Naive thymus-derived CD4-positive, alpha-beta T cell (primary cell): ENCODE measurements at regions not wholly inside any gene's neighbourhood (a gene's known extent, or its start where the extent isn't known, plus 50 kb on each side); places are given as distances from the start of the nearest gene placed in this dataset.

Experiments
- ATAC-seq: fragments of 150-1000 bp; cut with Tn5 transposase; 2 replicates; pipeline ENCODE4 v1.10.0; 2021; ENCODE audit warnings: mild to moderate bottlenecking, moderate library complexity
- CTCF ChIA-PET: fragments of 350-600 bp; sonication (Branson Sonifier 250); formaldehyde crosslinking; loops from one replicate; lab custom pipeline; 2021; ENCODE audit warnings: antibody characterized with exemption; lab: Charles Lee
- POLR2A ChIA-PET: fragments of 350-600 bp; sonication (Branson Sonifier 250); formaldehyde crosslinking; loops from one replicate; lab custom pipeline; 2021; ENCODE audit warnings: antibody characterized with exemption, inconsistent platforms; lab: Charles Lee
- DNase-seq, 9 donors: peaks; one replicate each; pipeline versions ENCODE4 v3.0.0 to v3.0.0-alpha.2; 2020 to 2022; ENCODE audit warnings: mixed read lengths in 1 of 9
- H3K27ac ChIP-seq: one replicate; pipeline ENCODE4 v1.7.0; 2013; ENCODE audit warnings: mild to moderate bottlenecking, low read depth, low read length, moderate library complexity
- H3K27me3 ChIP-seq, 2 donors: one replicate each; pipeline ENCODE4 v1.7.0; 2013; ENCODE audit warnings: low read length in 2 of 2, mild to moderate bottlenecking in 2 of 2, moderate library complexity in 2 of 2; ENCODE audit not compliant: control insufficient read depth in 2 of 2, insufficient read depth in 2 of 2
- H3K36me3 ChIP-seq, 3 experiments: 1 replicate in 2 of 3; 2 replicates in 1 of 3; pipeline ENCODE4 v1.7.0; 2013; ENCODE audit warnings: low read length in 3 of 3, mild to moderate bottlenecking in 3 of 3, moderate library complexity in 1 of 3; ENCODE audit not compliant: insufficient read depth in 3 of 3, control insufficient read depth in 2 of 3
- H3K4me1 ChIP-seq, 2 donors: one replicate each; pipeline ENCODE4 v1.7.0; 2013; ENCODE audit warnings: low read length in 2 of 2, mild to moderate bottlenecking in 2 of 2, moderate library complexity in 1 of 2; ENCODE audit not compliant: control insufficient read depth in 2 of 2, insufficient read depth in 2 of 2
- H3K4me3 ChIP-seq: 2 replicates; pipeline ENCODE4 v1.7.0; 2013; ENCODE audit warnings: mild to moderate bottlenecking, low read length
- H3K9me3 ChIP-seq, 3 experiments: 1 replicate in 2 of 3; 2 replicates in 1 of 3; pipeline ENCODE4 v1.7.0; 2013; ENCODE audit warnings: low read length in 3 of 3; ENCODE audit not compliant: control insufficient read depth in 2 of 3
- H3K27ac Mint-ChIP-seq, 9 donors: one replicate each; pipeline ENCODE4 v1.8.0; 2020 to 2022; ENCODE audit warnings: mixed read lengths in 9 of 9, mild to moderate bottlenecking in 8 of 9, moderate library complexity in 5 of 9, inconsistent platforms in 2 of 9
- H3K27me3 Mint-ChIP-seq, 5 donors: one replicate each; pipeline ENCODE4 v1.8.0; 2021 to 2022; ENCODE audit warnings: mixed read lengths in 5 of 5, mild to moderate bottlenecking in 1 of 5
- H3K36me3 Mint-ChIP-seq, 5 donors: one replicate each; pipeline ENCODE4 v1.8.0; 2020 to 2022; ENCODE audit warnings: mixed read lengths in 5 of 5, mild to moderate bottlenecking in 3 of 5, inconsistent platforms in 1 of 5
- H3K4me1 Mint-ChIP-seq, 7 donors: one replicate each; pipeline ENCODE4 v1.8.0; 2020 to 2022; ENCODE audit warnings: mixed read lengths in 7 of 7, mild to moderate bottlenecking in 3 of 7, inconsistent platforms in 1 of 7
- H3K4me3 Mint-ChIP-seq, 10 donors: one replicate each; pipeline ENCODE4 v1.8.0; 2020 to 2022; ENCODE audit warnings: mild to moderate bottlenecking in 10 of 10, mixed read lengths in 10 of 10, moderate library complexity in 6 of 10, inconsistent platforms in 2 of 10
- H3K9me3 Mint-ChIP-seq, 11 donors: one replicate each; pipeline ENCODE4 v1.8.0; 2020 to 2022; ENCODE audit warnings: mixed read lengths in 11 of 11, mild to moderate bottlenecking in 4 of 11, inconsistent platforms in 1 of 11, moderate library complexity in 1 of 11
- intact Hi-C, 2 donors: fragments of 100-400 bp; cut with micrococcal nuclease; formaldehyde crosslinking; loops; one replicate each; pipeline ENCODE4 v1.15.1; 2023

DNA sequence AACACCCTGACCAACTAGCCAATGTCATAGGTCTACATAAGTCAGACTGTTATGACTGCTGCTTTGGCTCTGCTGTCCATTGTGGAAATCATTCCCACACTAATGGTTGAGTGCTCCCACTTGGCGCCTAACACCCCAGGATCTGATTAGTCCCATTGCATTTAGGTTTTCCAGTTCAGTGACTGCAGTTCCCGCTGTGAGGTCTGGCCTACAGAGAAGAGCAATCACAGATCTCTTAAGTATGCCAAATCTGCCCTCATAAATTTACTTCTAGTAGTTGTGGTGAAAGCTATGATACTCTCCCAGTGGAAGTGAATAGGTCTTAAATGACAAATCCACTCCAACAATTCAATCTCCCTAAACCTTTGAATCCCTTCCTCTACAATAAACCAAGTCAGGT is 77.3 kb upstream of the IL2 start:
- H3K36me3 Mint-ChIP-seq, result peaks cover 0 to 26% (median 0%) of the 10 kb centered on the region in 5 donors
- Histone ChIP-seq H3K36me3 (no peaks in the 10 kb centered on the region), H3K4me1 (peaks cover 0 to 14% of the 10 kb centered on the region in 2 donors), H3K27me3 (no peaks in the 10 kb centered on the region), H3K4me3 (no peak overlapping the region), H3K27ac (no peak overlapping the region), H3K9me3 (no peaks in the 10 kb centered on the region)
- no peak for DNase-seq
- intact Hi-C loops, result no loop called here
- no peak overlapping the region for H3K27ac Mint-ChIP-seq
- ChIA-PET CTCF (no interaction called here), POLR2A (no interaction called here)
- H3K4me3 Mint-ChIP-seq, result no peak overlapping the region
- H3K9me3 Mint-ChIP-seq, result peaks cover 0 to 30% (median 2%) of the 10 kb centered on the region in 11 donors
- H3K27me3 Mint-ChIP-seq, result no peaks in the 10 kb centered on the region
- peaks cover 0 to 10% (median 0%) of the 10 kb centered on the region in 7 donors for H3K4me1 Mint-ChIP-seq
- no peak for ATAC-seq

GRCh38 chr4:122532766-122533165 is 76.2 kb upstream of the IL2 start:
- ATAC-seq (no peak), DNase-seq (no peak)
- Mint-ChIP-seq H3K36me3 (peaks cover 0 to 26% (median 0%) of the 10 kb centered on the region in 5 donors), H3K27ac (no peak overlapping the region), H3K4me1 (peaks cover 0 to 5% (median 0%) of the 10 kb centered on the region in 7 donors), H3K4me3 (no peak overlapping the region), H3K9me3 (peaks cover 0 to 34% (median 2%) of the 10 kb centered on the region in 11 donors), H3K27me3 (peaks cover 0 to 4% (median 0%) of the 10 kb centered on the region in 5 donors)
- Histone ChIP-seq H3K4me3 (no peak overlapping the region), H3K9me3 (no peaks in the 10 kb centered on the region), H3K27ac (no peak overlapping the region), H3K4me1 (peaks cover 0 to 14% of the 10 kb centered on the region in 2 donors), H3K36me3 (no peaks in the 10 kb centered on the region), H3K27me3 (no peaks in the 10 kb centered on the region)
- ChIA-PET CTCF (no interaction called here), POLR2A (no interaction called here)
- intact Hi-C loops, result no loop called here

DNA sequence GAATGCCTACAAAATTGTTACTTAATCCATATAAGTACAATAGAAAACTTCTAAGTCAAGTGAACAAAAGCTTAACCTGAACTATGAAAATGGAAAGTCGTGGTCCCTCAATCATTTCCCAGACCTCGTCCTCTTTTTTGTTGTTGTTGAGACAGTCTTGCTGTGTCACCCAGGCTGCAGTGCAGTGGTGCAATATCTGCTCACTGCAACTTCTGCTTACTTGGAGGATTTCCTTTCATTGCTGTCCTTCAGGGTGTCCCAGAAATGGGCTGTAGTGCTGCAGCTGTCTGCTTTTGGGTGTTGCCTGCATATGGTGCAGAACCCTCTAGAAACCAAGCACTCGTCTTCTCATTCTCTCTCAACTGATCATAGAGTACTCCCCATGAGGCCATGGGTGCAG is 75.0 kb upstream of the IL2 start:
- Histone ChIP-seq H3K27ac (no peak overlapping the region), H3K27me3 (no peaks in the 10 kb centered on the region), H3K4me3 (no peak overlapping the region), H3K4me1 (peaks cover 0 to 14% of the 10 kb centered on the region in 2 donors), H3K9me3 (no peaks in the 10 kb centered on the region), H3K36me3 (no peaks in the 10 kb centered on the region)
- Mint-ChIP-seq H3K36me3 (peaks cover 0 to 26% (median 0%) of the 10 kb centered on the region in 5 donors), H3K4me1 (peaks cover 0 to 5% (median 0%) of the 10 kb centered on the region in 7 donors), H3K27ac (peak overlapping the region in 1 of 9 donors; percentile 23), H3K4me3 (no peak overlapping the region), H3K27me3 (peaks cover 0 to 4% (median 0%) of the 10 kb centered on the region in 5 donors), H3K9me3 (peaks cover 0 to 34% (median 2%) of the 10 kb centered on the region in 11 donors)
- CTCF ChIA-PET, result no interaction called here
- DNase-seq (no peak), ATAC-seq (no peak)
- intact Hi-C loops, result no loop called here
- POLR2A ChIA-PET, result no interaction called here

GRCh38 chr4:122531038-122531437 is 74.5 kb upstream of the IL2 start:
- Histone ChIP-seq H3K27me3 (no peaks in the 10 kb centered on the region), H3K4me3 (no peak overlapping the region), H3K4me1 (peaks cover 0 to 14% of the 10 kb centered on the region in 2 donors), H3K9me3 (no peaks in the 10 kb centered on the region), H3K36me3 (no peaks in the 10 kb centered on the region), H3K27ac (no peak overlapping the region)
- Mint-ChIP-seq H3K27me3 (peaks cover 0 to 4% (median 0%) of the 10 kb centered on the region in 5 donors), H3K9me3 (peaks cover 0 to 34% (median 2%) of the 10 kb centered on the region in 11 donors), H3K36me3 (peaks cover 0 to 25% (median 0%) of the 10 kb centered on the region in 5 donors), H3K4me3 (no peak overlapping the region), H3K4me1 (peaks cover 0 to 5% (median 0%) of the 10 kb centered on the region in 7 donors), H3K27ac (no peak overlapping the region)
- ChIA-PET CTCF (no interaction called here), POLR2A (no interaction called here)
- DNase-seq (no peak), ATAC-seq (no peak)
- intact Hi-C loops, result no loop called here

- peaks cover 0 to 18% (median 5%) of the 10 kb centered on the region in 5 donors for H3K36me3 Mint-ChIP-seq
Measured at GRCh38 chr4:122528879-122529278, 72.4 kb upstream of the IL2 start.

GRCh38 chr4:122525865-122526264 is 69.3 kb upstream of the IL2 start:
- peaks cover 3 to 30% (median 23%) of the 10 kb centered on the region in 11 donors for H3K9me3 Mint-ChIP-seq
- no peaks in the 10 kb centered on the region for H3K4me1 ChIP-seq
- H3K4me3 Mint-ChIP-seq, result no peak overlapping the region
- H3K27me3 Mint-ChIP-seq, result peaks cover 0 to 15% (median 0%) of the 10 kb centered on the region in 5 donors
- H3K36me3 ChIP-seq, result no peaks in the 10 kb centered on the region
- no peaks in the 10 kb centered on the region for H3K4me1 Mint-ChIP-seq
- H3K9me3 ChIP-seq, result no peaks in the 10 kb centered on the region
- CTCF ChIA-PET, result no interaction called here
- no peak overlapping the region for H3K4me3 ChIP-seq
- intact Hi-C loops, result no loop called here
- POLR2A ChIA-PET, result no interaction called here
- H3K27ac ChIP-seq, result no peak overlapping the region
- H3K27ac Mint-ChIP-seq, result no peak overlapping the region
- no peaks in the 10 kb centered on the region for H3K27me3 ChIP-seq
- no peak for DNase-seq
- H3K36me3 Mint-ChIP-seq, result peaks cover 0 to 21% (median 9%) of the 10 kb centered on the region in 5 donors
- ATAC-seq, result no peak

More at GRCh38 chr4:122528879-122529278, 72.4 kb upstream of the IL2 start:
- ChIA-PET POLR2A (no interaction called here), CTCF (no interaction called here)
- no peaks in the 10 kb centered on the region for H3K9me3 ChIP-seq
- DNase-seq (no peak), ATAC-seq (no peak)
- H3K9me3 Mint-ChIP-seq, result peaks cover 3 to 33% (median 11%) of the 10 kb centered on the region in 11 donors
- peaks cover 0 to 8% (median 0%) of the 10 kb centered on the region in 5 donors for H3K27me3 Mint-ChIP-seq
- peaks cover 0 to 14% of the 10 kb centered on the region in 2 donors for H3K4me1 ChIP-seq
- intact Hi-C loops, result no loop called here
- no peak overlapping the region for H3K27ac ChIP-seq
- no peaks in the 10 kb centered on the region for H3K4me1 Mint-ChIP-seq
- H3K27ac Mint-ChIP-seq, result no peak overlapping the region
- H3K27me3 ChIP-seq, result no peaks in the 10 kb centered on the region
- H3K36me3 ChIP-seq, result no peaks in the 10 kb centered on the region
- no peak overlapping the region for H3K4me3 ChIP-seq
- H3K4me3 Mint-ChIP-seq, result no peak overlapping the region

DNA sequence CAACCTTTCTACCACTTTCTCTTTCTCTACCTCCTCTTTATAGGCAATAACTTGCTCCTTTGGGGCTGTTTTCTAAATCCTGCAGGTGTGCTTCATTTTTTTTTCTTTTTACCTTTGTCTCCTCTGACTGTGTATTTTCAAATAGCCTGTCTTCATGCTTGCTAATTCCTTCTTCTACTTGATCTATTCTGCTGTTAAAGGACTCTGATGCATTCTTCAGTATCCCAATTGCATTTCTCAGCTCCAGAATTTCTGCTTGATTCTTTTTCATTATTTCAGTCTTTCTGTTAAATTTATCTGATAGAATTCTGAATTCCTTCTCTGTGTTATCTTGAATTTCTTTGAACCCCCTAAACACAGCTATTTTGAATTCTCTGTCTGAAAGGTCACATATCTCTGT is 67.7 kb upstream of the IL2 start:
- CTCF ChIA-PET, result no interaction called here
- H3K27me3 ChIP-seq, result no peaks in the 10 kb centered on the region
- ATAC-seq (no peak), DNase-seq (no peak)
- no peak overlapping the region for H3K4me3 ChIP-seq
- no peaks in the 10 kb centered on the region for H3K4me1 ChIP-seq
- intact Hi-C loops, result no loop called here
- POLR2A ChIA-PET, result no interaction called here
- H3K36me3 Mint-ChIP-seq, result peaks cover 0 to 20% (median 9%) of the 10 kb centered on the region in 5 donors
- no peaks in the 10 kb centered on the region for H3K9me3 ChIP-seq
- no peak overlapping the region for H3K27ac Mint-ChIP-seq
- H3K4me1 Mint-ChIP-seq, result no peaks in the 10 kb centered on the region
- no peak overlapping the region for H3K27ac ChIP-seq
- H3K9me3 Mint-ChIP-seq, result peaks cover 0 to 30% (median 23%) of the 10 kb centered on the region in 11 donors
- H3K36me3 ChIP-seq, result no peaks in the 10 kb centered on the region
- peaks cover 0 to 15% (median 0%) of the 10 kb centered on the region in 5 donors for H3K27me3 Mint-ChIP-seq
- no peak overlapping the region for H3K4me3 Mint-ChIP-seq
